T-helper 17 cell (primary cell): ENCODE measurements at regions not wholly inside any gene's neighbourhood (a gene's known extent, or its start where the extent isn't known, plus 50 kb on each side); places are given as distances from the start of the nearest gene placed in this dataset.

Source experiments
- ATAC-seq: fragments of 150-1000 bp; cut with Tn5 transposase; 2 replicates; pipeline ENCODE4 v1.10.0; 2021; ENCODE audit warnings: mild to moderate bottlenecking, moderate library complexity
- DNase-seq, 3 donors: peaks; one replicate each; pipeline versions ENCODE4 v3.0.0 to v3.0.0-alpha.2; 2020 to 2021
- H3K9me3 ChIP-seq: one replicate; pipeline ENCODE4 v1.7.0; 2013; ENCODE audit warnings: low read length, mild to moderate bottlenecking; ENCODE audit not compliant: control insufficient read depth, poor library complexity, severe bottlenecking
- H3K27ac Mint-ChIP-seq: one replicate; pipeline ENCODE4 v1.8.0; 2022; ENCODE audit warnings: mild to moderate bottlenecking, moderate library complexity, mixed read lengths
- H3K27me3 Mint-ChIP-seq: one replicate; pipeline ENCODE4 v1.8.0; 2022; ENCODE audit warnings: mixed read lengths
- H3K36me3 Mint-ChIP-seq: one replicate; pipeline ENCODE4 v1.8.0; 2022; ENCODE audit warnings: low read depth, mixed read lengths
- H3K4me1 Mint-ChIP-seq: one replicate; pipeline ENCODE4 v1.8.0; 2022; ENCODE audit warnings: mild to moderate bottlenecking, mixed read lengths
- H3K4me3 Mint-ChIP-seq: one replicate; pipeline ENCODE4 v1.8.0; 2022; ENCODE audit warnings: mild to moderate bottlenecking, moderate library complexity, mixed read lengths

- no peaks in the 10 kb centered on the region for H3K9me3 ChIP-seq
- no peak overlapping the region for H3K4me3 Mint-ChIP-seq
- ATAC-seq (no peak), DNase-seq (no peak)
- H3K4me1 Mint-ChIP-seq = no peaks in the 10 kb centered on the region
- H3K36me3 Mint-ChIP-seq = no peaks in the 10 kb centered on the region
- H3K27ac Mint-ChIP-seq = no peak overlapping the region
- no peaks in the 10 kb centered on the region for H3K27me3 Mint-ChIP-seq
Measured at GRCh38 chr2:51649366-51649765, 617.4 kb upstream of the NRXN1 start.

- H3K9me3 ChIP-seq = no peaks in the 10 kb centered on the region
- DNase-seq = no peak
- no peak for ATAC-seq
- Mint-ChIP-seq H3K27ac (no peak overlapping the region), H3K4me3 (no peak overlapping the region), H3K27me3 (no peaks in the 10 kb centered on the region), H3K36me3 (no peaks in the 10 kb centered on the region), H3K4me1 (no peaks in the 10 kb centered on the region)
Measured at GRCh38 chr2:51638811-51639210, 606.9 kb upstream of the NRXN1 start.

GRCh38 chr2:51633073-51633472, 601.1 kb upstream of the NRXN1 start:
- Mint-ChIP-seq H3K4me1 (no peaks in the 10 kb centered on the region), H3K36me3 (no peaks in the 10 kb centered on the region), H3K27me3 (no peaks in the 10 kb centered on the region), H3K4me3 (no peak overlapping the region), H3K27ac (no peak overlapping the region)
- ATAC-seq = no peak
- DNase-seq = no peak
- no peaks in the 10 kb centered on the region for H3K9me3 ChIP-seq

GRCh38 chr2:51629406-51629805, 597.5 kb upstream of the NRXN1 start:
- Mint-ChIP-seq H3K4me3 (no peak overlapping the region), H3K4me1 (no peaks in the 10 kb centered on the region), H3K36me3 (no peaks in the 10 kb centered on the region), H3K27me3 (no peaks in the 10 kb centered on the region), H3K27ac (no peak overlapping the region)
- ATAC-seq (no peak), DNase-seq (no peak)
- no peaks in the 10 kb centered on the region for H3K9me3 ChIP-seq

- ATAC-seq (no peak), DNase-seq (no peak)
- Mint-ChIP-seq H3K27me3 (no peaks in the 10 kb centered on the region), H3K27ac (no peak overlapping the region), H3K36me3 (no peaks in the 10 kb centered on the region), H3K4me1 (no peaks in the 10 kb centered on the region), H3K4me3 (no peak overlapping the region)
- no peaks in the 10 kb centered on the region for H3K9me3 ChIP-seq
Measured at GRCh38 chr2:51628917-51629316, 597.0 kb upstream of the NRXN1 start.

GRCh38 chr2:51624995-51625394, 593.1 kb upstream of the NRXN1 start:
- H3K36me3 Mint-ChIP-seq = no peaks in the 10 kb centered on the region
- H3K4me1 Mint-ChIP-seq = no peaks in the 10 kb centered on the region
- no peak for DNase-seq
- H3K27ac Mint-ChIP-seq = no peak overlapping the region
- ATAC-seq = no peak
- H3K4me3 Mint-ChIP-seq = no peak overlapping the region
- no peaks in the 10 kb centered on the region for H3K9me3 ChIP-seq
- H3K27me3 Mint-ChIP-seq = no peaks in the 10 kb centered on the region

GRCh38 chr2:51620796-51621195, 588.9 kb upstream of the NRXN1 start:
- DNase-seq (no peak), ATAC-seq (no peak)
- H3K9me3 ChIP-seq = no peaks in the 10 kb centered on the region
- Mint-ChIP-seq H3K27me3 (no peaks in the 10 kb centered on the region), H3K4me1 (no peaks in the 10 kb centered on the region), H3K4me3 (no peak overlapping the region), H3K27ac (no peak overlapping the region), H3K36me3 (no peaks in the 10 kb centered on the region)

- DNase-seq = no peak
- Mint-ChIP-seq H3K4me1 (no peaks in the 10 kb centered on the region), H3K4me3 (no peak overlapping the region), H3K27ac (no peak overlapping the region), H3K27me3 (no peaks in the 10 kb centered on the region), H3K36me3 (no peaks in the 10 kb centered on the region)
- H3K9me3 ChIP-seq = no peaks in the 10 kb centered on the region
- ATAC-seq = no peak
Measured at GRCh38 chr2:51619961-51620360, 588.0 kb upstream of the NRXN1 start.

- H3K27ac Mint-ChIP-seq = no peak overlapping the region
- H3K9me3 ChIP-seq = no peaks in the 10 kb centered on the region
- no peaks in the 10 kb centered on the region for H3K4me1 Mint-ChIP-seq
- no peaks in the 10 kb centered on the region for H3K36me3 Mint-ChIP-seq
- ATAC-seq = no peak
- no peak for DNase-seq
- H3K4me3 Mint-ChIP-seq = no peak overlapping the region
- H3K27me3 Mint-ChIP-seq = no peaks in the 10 kb centered on the region
Measured at GRCh38 chr2:51612387-51612786, 580.5 kb upstream of the NRXN1 start.

- Mint-ChIP-seq H3K4me3 (no peak overlapping the region), H3K27me3 (no peaks in the 10 kb centered on the region), H3K27ac (no peak overlapping the region), H3K36me3 (no peaks in the 10 kb centered on the region), H3K4me1 (no peaks in the 10 kb centered on the region)
- DNase-seq = no peak
- ATAC-seq = no peak
- H3K9me3 ChIP-seq = no peaks in the 10 kb centered on the region
Measured at GRCh38 chr2:51601706-51602105, 569.8 kb upstream of the NRXN1 start.

GRCh38 chr2:51597086-51597485, 565.2 kb upstream of the NRXN1 start:
- DNase-seq (no peak), ATAC-seq (no peak)
- H3K9me3 ChIP-seq = no peaks in the 10 kb centered on the region
- no peaks in the 10 kb centered on the region for H3K36me3 Mint-ChIP-seq
- H3K4me1 Mint-ChIP-seq = no peaks in the 10 kb centered on the region
- H3K4me3 Mint-ChIP-seq = no peak overlapping the region
- no peaks in the 10 kb centered on the region for H3K27me3 Mint-ChIP-seq
- H3K27ac Mint-ChIP-seq = no peak overlapping the region

GRCh38 chr2:51595836-51596235, 563.9 kb upstream of the NRXN1 start:
- H3K36me3 Mint-ChIP-seq = no peaks in the 10 kb centered on the region
- no peak overlapping the region for H3K27ac Mint-ChIP-seq
- no peak for DNase-seq
- no peaks in the 10 kb centered on the region for H3K27me3 Mint-ChIP-seq
- H3K4me1 Mint-ChIP-seq = no peaks in the 10 kb centered on the region
- ATAC-seq = no peak
- H3K9me3 ChIP-seq = no peaks in the 10 kb centered on the region
- H3K4me3 Mint-ChIP-seq = no peak overlapping the region

GRCh38 chr2:51581636-51582267, 549.8 kb upstream of the NRXN1 start:
- ATAC-seq = no peak
- no peaks in the 10 kb centered on the region for H3K36me3 Mint-ChIP-seq
- H3K4me3 Mint-ChIP-seq = no peak overlapping the region
- H3K27ac Mint-ChIP-seq = no peak overlapping the region
- H3K27me3 Mint-ChIP-seq = no peaks in the 10 kb centered on the region
- no peak for DNase-seq
- H3K9me3 ChIP-seq = peaks cover 2% of the 10 kb centered on the region
- no peaks in the 10 kb centered on the region for H3K4me1 Mint-ChIP-seq

- no peak for ATAC-seq
- no peaks in the 10 kb centered on the region for H3K4me1 Mint-ChIP-seq
- H3K4me3 Mint-ChIP-seq = no peak overlapping the region
- H3K27ac Mint-ChIP-seq = no peak overlapping the region
- H3K9me3 ChIP-seq = no peaks in the 10 kb centered on the region
- H3K36me3 Mint-ChIP-seq = no peaks in the 10 kb centered on the region
- no peak for DNase-seq
- no peaks in the 10 kb centered on the region for H3K27me3 Mint-ChIP-seq
Measured at GRCh38 chr2:51579412-51579811, 547.5 kb upstream of the NRXN1 start.
